Stimulated activated CD8-positive, alpha-beta memory T cell treated with anti-CD3 and anti-CD28 coated beads, Interleukin-7, amount 100 ng/mL, for 24 hours (primary cell): ENCODE measurements at regions not wholly inside any gene's neighbourhood (a gene's known extent, or its start where the extent isn't known, plus 50 kb on each side); places are given as distances from the start of the nearest gene placed in this dataset.
A peak's percentile ranks its signal among the peaks of the same experiment; 100 is the strongest.
"Not testable (repeated sequence)": the region's sequence is repeated elsewhere in the genome, so short reads cannot be mapped to it uniquely, and the experiment has no call there.

Experiments
- DNase-seq: peaks from one replicate; pipeline ENCODE4 v3.0.0-alpha.2; 2020; ENCODE audit warnings: low read depth

GRCh38 chr7:68088879-68089278, 1092.2 kb downstream of the TYW1 start:
- DNase-seq, result no peak

- DNase-seq, result not testable (repeated sequence)
Observed at GRCh38 chr7:68090256-68090655, 1093.6 kb downstream of the TYW1 start.

GRCh38 chr7:68103319-68103718, 1106.7 kb downstream of the TYW1 start:
- DNase-seq, result no peak

GRCh38 chr7:68107261-68107660, 1110.6 kb downstream of the TYW1 start:
- DNase-seq, result no peak

- DNase-seq, result no peak
Observed at GRCh38 chr7:68107968-68108367, 1111.3 kb downstream of the TYW1 start.

GRCh38 chr7:68109299-68109698, 1112.7 kb downstream of the TYW1 start:
- DNase-seq, result no peak

- no peak for DNase-seq
Observed at GRCh38 chr7:68119411-68119810, 1122.8 kb downstream of the TYW1 start.

GRCh38 chr7:68121056-68121455, 1124.4 kb downstream of the TYW1 start:
- no peak for DNase-seq

- no peak for DNase-seq
Observed at GRCh38 chr7:68121655-68122054, 1125.0 kb downstream of the TYW1 start.

- no peak for DNase-seq
Observed at GRCh38 chr7:68122801-68123200, 1126.2 kb downstream of the TYW1 start.

GRCh38 chr7:68125168-68125567, 1128.5 kb downstream of the TYW1 start:
- DNase-seq, result no peak

- no peak for DNase-seq
Observed at GRCh38 chr7:68133045-68133444, 1136.4 kb downstream of the TYW1 start.

GRCh38 chr7:68143345-68143744, 1146.7 kb downstream of the TYW1 start:
- DNase-seq, result no peak

- no peak for DNase-seq
Observed at GRCh38 chr7:68146983-68147382, 1150.3 kb downstream of the TYW1 start.

GRCh38 chr7:68147614-68148238, 1151.1 kb downstream of the TYW1 start:
- DNase-seq, result no peak

GRCh38 chr7:68148440-68148839, 1151.8 kb downstream of the TYW1 start:
- DNase-seq, result no peak

- DNase-seq, result no peak
Observed at GRCh38 chr7:68152205-68152604, 1155.6 kb downstream of the TYW1 start.

GRCh38 chr7:68155676-68156075, 1159.0 kb downstream of the TYW1 start:
- DNase-seq, result no peak

GRCh38 chr7:68158686-68159295, 1162.2 kb downstream of the TYW1 start:
- DNase-seq, result no peak

- DNase-seq, result no peak
Observed at GRCh38 chr7:68162712-68163111, 1166.1 kb downstream of the TYW1 start.

- DNase-seq, result no peak
Observed at GRCh38 chr7:68166525-68166924, 1169.9 kb downstream of the TYW1 start.

- DNase-seq, result no peak
Observed at GRCh38 chr7:68173513-68173912, 1176.9 kb downstream of the TYW1 start.

- DNase-seq, result peak; percentile 0
Observed at GRCh38 chr7:68176974-68177373, 1180.3 kb downstream of the TYW1 start.

GRCh38 chr7:68180761-68181160, 1184.1 kb downstream of the TYW1 start:
- no peak for DNase-seq
